ENCODE measurements at regions not wholly inside any gene's neighbourhood (a gene's known extent, or its start where the extent isn't known, plus 50 kb on each side); places are given as distances from the start of the nearest gene placed in this dataset.

DNA sequence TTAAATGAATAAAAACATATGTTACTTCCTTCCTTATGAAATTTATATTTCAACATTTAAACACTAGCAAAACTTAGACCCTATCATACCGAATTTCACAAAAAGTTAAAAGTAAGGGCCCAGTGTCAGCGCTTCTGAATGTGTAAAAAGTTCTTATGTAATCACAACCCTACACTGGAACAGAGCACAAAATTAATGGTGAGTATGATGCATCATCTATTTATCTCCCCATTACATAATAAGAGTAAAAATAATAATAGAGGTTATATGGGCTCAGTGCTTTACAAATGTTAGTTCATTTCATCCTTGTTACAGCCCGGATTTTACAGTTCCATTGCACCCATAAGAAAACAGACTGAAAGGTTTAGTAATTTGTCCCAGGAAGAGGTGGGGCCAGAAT is 144.9 kb upstream of the POU3F3 start:
- POLR2A ChIA-PET = no interaction called here
- CTCF ChIA-PET = no interaction called here
- Histone ChIP-seq H3K27ac (ENCODE audit: low read depth, low read length) (no peak overlapping the region), H3K4me3 (ENCODE audit: low read depth, low read length) (no peak overlapping the region), H3K9me3 (ENCODE audit: control insufficient read depth, insufficient read depth, low read length) (peaks cover 4% of the 10 kb centered on the region; the same call in 1 of the 2 replicates), H3K27me3 (ENCODE audit: control insufficient read depth, insufficient read depth, low read length) (no peaks in the 10 kb centered on the region)
- DNase-seq (ENCODE audit: low read depth, low spot score) = no peak
- TF ChIP-seq CTCF (IDR thresholded peaks at IDR 0.05; ENCODE audit: low read depth, low read length) = no peak

GRCh38 chr2:104716061-104716460 is 137.9 kb upstream of the POU3F3 start:
- CTCF ChIA-PET = no interaction called here
- POLR2A ChIA-PET = no interaction called here

DNA sequence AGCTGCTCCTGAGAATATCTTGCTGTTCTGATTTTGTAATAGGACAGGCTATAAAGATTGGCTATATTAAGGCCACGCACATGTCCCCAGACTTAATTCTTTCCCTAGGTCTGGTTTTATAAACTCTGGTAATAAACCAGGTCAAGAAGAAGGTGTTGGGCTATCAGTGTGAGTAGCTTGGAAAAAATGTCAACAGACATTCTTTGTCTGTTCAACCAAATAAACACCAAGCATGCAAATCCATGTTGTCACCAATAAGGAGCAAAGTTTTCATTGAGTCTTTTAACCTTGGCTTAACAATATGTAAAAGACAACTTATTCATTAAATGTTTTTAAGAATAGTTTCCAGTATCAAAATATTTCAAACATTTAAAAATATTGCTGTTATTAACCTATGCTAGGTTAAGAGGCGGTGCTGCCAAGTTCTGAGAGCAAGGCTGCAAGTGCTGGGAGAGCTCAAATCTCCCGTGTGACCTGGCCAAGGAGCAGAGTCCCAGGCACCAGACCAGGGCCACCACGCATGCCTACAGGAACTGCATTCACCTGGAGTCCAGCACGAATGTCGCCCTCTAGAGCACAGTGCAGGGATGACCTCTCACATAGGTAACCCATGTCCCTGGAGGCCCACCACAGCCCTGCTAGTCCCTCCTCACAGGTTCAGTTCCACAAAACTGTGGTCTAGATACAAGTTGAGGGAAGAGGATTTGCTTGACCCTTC is 120.5 kb upstream of the POU3F3 start:
- no peak for DNase-seq (ENCODE audit: low read depth, low spot score)

More at GRCh38 chr2:104716061-104716460, 137.9 kb upstream of the POU3F3 start:
- no peak for DNase-seq (ENCODE audit: low read depth, low spot score)
- Histone ChIP-seq H3K4me3 (ENCODE audit: low read depth, low read length) (no peak overlapping the region), H3K9me3 (ENCODE audit: control insufficient read depth, insufficient read depth, low read length) (peaks cover 19% of the 10 kb centered on the region), H3K27me3 (ENCODE audit: control insufficient read depth, insufficient read depth, low read length) (no peaks in the 10 kb centered on the region), H3K27ac (ENCODE audit: low read depth, low read length) (no peak overlapping the region)
- no peak for TF ChIP-seq CTCF (IDR thresholded peaks at IDR 0.05; ENCODE audit: low read depth, low read length)

DNA sequence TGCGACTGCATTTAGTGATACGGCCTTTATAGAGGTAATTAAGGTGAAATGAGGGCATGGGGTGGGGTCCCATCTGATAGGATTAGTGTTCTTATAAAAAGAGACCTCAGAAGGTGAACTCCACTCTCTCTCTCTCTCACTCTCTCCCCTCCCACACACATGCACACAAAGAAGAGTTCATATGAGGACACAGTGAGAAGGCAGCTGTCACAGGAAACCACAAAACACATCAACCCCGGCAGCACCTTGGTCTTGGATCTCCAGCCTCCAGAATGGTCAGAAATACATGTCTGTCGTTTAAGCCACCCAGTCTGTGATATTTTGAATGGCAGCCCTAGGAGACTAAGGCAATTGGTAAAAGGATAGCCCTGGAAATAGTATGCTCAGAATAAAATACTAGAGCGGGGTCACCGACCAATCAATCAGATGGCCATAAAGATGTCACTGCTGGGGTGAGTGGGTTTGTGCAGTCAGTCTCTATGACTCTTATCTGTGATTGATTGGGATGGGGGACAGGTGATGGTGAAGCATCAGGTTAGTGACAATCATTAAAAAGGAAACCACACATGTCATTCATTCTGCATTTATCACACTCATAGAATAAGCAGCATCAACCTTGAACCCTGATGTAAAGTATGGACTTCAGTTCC is 118.9 kb upstream of the POU3F3 start:
- no peak for DNase-seq (ENCODE audit: low read depth, low spot score)
- Histone ChIP-seq H3K9me3 (ENCODE audit: control insufficient read depth, insufficient read depth, low read length) (peaks cover 23% of the 10 kb centered on the region), H3K4me3 (ENCODE audit: low read depth, low read length) (no peak overlapping the region), H3K27ac (ENCODE audit: low read depth, low read length) (no peak overlapping the region), H3K27me3 (ENCODE audit: control insufficient read depth, insufficient read depth, low read length) (no peaks in the 10 kb centered on the region)
- TF ChIP-seq CTCF (IDR thresholded peaks at IDR 0.05; ENCODE audit: low read depth, low read length) = no peak
- POLR2A ChIA-PET = no interaction called here
- CTCF ChIA-PET = no interaction called here

More for the DNA sequence above, 120.5 kb upstream of the POU3F3 start:
- Histone ChIP-seq H3K9me3 (ENCODE audit: control insufficient read depth, insufficient read depth, low read length) (peaks cover 28% of the 10 kb centered on the region), H3K27ac (ENCODE audit: low read depth, low read length) (no peak overlapping the region), H3K27me3 (ENCODE audit: control insufficient read depth, insufficient read depth, low read length) (no peaks in the 10 kb centered on the region), H3K4me3 (ENCODE audit: low read depth, low read length) (no peak overlapping the region)
- no peak for TF ChIP-seq CTCF (IDR thresholded peaks at IDR 0.05; ENCODE audit: low read depth, low read length)
- CTCF ChIA-PET = no interaction called here
- POLR2A ChIA-PET = no interaction called here

DNA sequence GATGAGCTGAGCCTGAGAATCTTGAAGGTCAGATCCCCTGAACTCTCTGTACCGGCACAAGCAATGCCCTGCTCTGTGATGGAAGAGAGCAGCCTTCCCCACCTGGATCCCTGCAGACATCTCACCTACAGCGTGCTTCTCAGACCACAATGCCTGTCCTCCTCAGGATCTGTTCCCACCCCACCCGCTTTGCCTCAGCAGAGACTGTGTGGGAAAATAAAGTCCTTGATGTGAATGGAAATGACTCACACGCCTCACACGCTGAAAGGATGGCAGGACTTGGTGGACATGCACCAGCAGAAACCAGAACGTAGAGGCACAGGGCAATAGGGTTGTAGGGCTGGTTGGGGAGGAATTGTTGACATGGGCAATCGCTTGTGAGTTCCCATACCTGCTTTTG is 117.9 kb upstream of the POU3F3 start:
- no peak overlapping the region for H3K4me3 ChIP-seq (ENCODE audit: low read depth, low read length)
- CTCF ChIA-PET = no interaction called here
- H3K27ac ChIP-seq (ENCODE audit: low read depth, low read length) = no peak overlapping the region
- TF ChIP-seq CTCF (IDR thresholded peaks at IDR 0.05; ENCODE audit: low read depth, low read length) = no peak
- DNase-seq (ENCODE audit: low read depth, low spot score) = no peak
- H3K27me3 ChIP-seq (ENCODE audit: control insufficient read depth, insufficient read depth, low read length) = no peaks in the 10 kb centered on the region
- POLR2A ChIA-PET = no interaction called here
- peaks cover 23% of the 10 kb centered on the region for H3K9me3 ChIP-seq (ENCODE audit: control insufficient read depth, insufficient read depth, low read length)

All from AG04450 (cell line).